HG03469 (cell line): ENCODE measurements at regions not wholly inside any gene's neighbourhood (a gene's known extent, or its start where the extent isn't known, plus 50 kb on each side); places are given as distances from the start of the nearest gene placed in this dataset.

ENCODE experiments used
- ATAC-seq: cut with Tn5 transposase; IDR thresholded peaks from one replicate; pipeline ENCODE4 v1.9.1; 2021; ENCODE audit warnings: mild to moderate bottlenecking, moderate library complexity, moderate number of reproducible peaks; ENCODE audit not compliant: unreplicated experiment

DNA sequence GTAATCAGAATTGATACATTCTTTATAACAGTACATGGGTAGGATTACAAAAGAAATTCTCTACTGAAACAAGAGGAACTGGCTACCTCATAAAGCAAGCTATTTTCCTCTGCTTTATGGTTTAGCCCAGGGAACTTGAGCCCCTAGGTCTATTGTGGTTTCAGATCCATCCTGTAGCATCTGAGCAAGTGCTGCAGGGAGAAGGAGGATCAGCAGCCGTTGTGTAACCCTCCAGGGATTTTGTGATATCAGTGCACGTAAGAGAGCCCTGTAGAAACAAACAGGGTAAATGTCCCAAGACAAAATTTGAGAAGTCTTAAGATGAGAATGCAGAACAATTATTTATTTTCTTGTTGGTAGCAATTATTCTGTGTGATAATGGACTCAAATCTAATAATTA lies 165.2 kb upstream of the DEFB112 start:
- ATAC-seq: no peak

DNA sequence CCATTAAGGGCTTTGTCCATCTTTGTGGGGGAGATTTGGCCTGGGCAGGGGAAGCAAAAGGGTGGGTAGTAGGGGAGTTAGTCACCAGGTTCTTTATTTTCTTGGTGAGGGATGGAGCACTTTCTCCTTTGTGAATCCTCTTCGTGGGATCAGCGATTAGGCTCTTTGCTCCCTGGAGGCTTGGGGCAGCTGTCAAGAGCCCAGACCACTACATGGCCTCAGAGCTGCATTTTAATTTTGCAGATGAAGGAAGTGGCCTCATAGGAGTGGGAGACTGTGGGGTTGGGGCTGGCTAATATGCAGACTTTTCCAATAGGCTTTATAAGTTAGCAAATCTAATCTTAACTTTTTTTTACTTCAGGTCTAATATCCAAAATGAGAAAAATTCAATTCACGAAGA lies 168.1 kb upstream of the DEFB112 start:
- ATAC-seq: no peak

DNA sequence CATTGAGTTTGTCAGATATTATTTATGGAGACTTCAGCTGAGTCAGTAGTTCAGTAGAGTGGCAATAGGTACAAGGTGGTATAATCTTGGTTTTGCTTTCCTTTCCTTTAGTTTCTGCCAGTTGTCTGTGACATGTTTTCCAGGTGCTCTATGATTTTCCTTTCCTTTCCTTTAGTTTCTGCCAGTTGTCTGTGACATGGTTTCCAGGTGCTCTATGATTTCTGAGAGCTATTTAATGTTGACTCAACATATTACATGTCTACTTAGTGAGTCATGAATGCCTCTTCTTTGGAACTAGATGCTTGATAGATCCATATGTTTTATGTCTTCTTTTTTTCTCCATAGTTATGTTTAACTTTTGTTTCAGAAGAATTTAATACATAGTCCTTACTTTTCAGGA lies 186.4 kb upstream of the DEFB112 start:
- ATAC-seq: no peak

DNA sequence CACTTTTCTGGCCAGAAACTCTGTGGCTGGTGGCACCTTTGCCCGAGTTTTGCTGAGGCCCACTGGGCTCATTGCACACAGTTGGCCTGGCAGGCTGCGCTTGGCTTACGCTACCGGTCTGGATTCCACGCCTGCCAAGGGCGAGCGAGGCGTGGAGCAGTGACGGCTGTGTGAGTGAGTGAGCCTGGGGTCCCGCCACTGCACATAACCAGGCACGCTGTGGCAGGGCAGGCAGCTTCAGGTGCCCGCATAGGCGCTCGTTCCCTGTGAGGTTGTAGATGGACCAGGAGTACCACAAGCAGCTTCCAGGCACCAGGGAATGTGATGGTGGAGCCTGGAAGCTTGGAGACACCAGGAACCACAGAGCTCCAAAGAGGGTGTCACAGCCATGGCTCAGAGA lies 190.1 kb upstream of the DEFB112 start:
- ATAC-seq: no peak

DNA sequence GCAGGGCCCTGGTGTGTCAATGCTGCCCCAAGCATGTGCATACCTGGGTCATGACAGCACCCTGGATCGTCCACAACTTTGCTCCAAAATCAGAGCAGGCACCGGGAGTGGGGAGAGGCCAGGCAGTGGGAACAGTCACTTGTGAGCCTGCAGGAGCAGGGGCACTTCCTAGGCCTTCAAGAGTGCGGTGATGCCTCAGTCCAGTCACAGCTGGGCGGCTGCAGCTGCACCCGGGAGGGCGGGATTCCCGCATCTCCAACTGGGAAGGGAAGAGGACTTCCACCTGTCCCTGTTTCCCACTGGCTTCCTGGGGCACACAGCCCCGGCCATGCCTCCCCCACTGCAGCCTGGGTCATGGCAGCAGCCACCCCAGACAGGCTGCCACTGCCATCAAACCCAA lies 191.3 kb upstream of the DEFB112 start:
- ATAC-seq: no peak

DNA sequence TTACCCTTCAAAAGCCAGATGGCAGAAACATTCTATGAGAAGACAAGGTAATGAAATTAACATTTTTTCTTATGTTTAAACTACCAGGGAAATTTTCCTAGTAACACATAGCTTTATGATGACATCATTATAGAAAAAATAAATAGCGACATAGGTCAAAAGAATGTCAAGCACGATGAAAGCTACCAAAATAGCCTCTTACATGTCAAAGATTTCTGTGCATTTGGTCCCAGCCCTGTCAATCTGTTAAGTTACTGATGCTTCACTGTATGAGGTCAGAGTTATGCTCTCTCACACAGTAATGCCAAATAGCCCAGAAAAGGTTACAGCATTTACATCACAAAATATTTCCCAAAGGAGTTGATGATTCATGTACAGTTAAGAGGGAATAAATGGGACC lies 199.8 kb upstream of the DEFB112 start:
- no peak for ATAC-seq

DNA sequence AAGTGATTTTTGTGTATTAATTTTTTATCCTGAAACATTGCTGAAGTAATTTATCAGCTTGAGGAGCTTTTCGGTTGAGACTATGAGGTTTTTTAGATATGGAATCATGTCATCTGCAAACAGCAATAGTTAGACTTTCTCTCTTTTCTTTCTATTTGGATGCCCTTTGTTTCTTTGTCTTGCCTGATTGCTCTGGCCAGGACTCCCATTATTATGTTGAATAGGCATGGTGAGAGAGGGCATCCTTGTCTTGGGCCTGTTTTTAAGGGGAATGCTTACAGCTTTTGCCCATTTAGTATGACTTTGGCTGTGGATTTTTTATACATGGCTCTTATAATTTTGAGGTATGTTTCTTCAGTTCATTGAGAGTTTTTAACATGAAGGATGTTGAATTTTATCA lies 207.6 kb upstream of the DEFB112 start:
- ATAC-seq: no peak

DNA sequence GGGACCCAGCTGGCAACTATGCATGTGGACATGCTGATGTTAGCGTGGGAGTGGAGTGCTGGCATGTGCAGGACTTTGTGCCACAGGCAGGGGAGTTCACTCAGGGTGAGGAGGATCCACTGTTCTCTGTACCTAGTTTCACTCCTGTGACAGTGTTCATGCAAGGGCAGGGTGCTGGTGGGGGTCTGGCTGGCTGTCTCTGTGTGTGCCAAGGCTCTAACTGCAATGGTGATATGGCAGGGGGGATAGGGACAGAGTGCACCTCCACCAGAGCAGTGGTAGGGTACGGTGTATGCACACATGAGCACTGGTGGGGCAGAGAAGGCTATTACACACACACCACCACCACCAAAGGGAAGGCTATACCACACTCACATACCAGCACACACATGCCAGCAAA lies 210.2 kb upstream of the DEFB112 start:
- no peak for ATAC-seq

DNA sequence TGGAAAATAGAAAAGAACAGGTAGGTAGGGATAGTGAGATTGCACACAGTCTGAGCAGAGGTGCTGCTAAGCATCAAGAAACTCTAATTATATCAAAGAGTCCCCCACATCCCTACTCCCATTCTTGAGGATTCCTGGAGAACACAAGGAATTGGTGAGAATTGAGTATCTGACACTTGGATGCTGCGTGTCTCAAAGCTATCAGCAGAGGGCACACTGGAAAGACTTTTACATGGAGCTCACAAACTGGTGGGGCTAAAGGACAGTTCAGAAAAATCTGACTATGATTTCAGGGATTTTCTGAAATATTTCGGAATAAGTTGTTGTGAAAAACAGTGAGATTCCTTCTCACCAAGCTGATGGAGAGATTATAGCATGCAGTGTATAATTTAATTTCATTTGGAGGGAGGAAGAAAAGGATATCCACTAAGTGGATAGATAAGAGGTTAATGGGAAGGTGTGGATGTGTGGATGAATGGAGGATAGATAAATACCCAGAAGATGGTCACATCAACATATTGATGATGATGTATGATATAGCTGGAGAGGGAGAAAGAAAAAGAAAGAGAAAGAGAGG lies 215.4 kb upstream of the DEFB112 start:
- ATAC-seq: no peak

DNA sequence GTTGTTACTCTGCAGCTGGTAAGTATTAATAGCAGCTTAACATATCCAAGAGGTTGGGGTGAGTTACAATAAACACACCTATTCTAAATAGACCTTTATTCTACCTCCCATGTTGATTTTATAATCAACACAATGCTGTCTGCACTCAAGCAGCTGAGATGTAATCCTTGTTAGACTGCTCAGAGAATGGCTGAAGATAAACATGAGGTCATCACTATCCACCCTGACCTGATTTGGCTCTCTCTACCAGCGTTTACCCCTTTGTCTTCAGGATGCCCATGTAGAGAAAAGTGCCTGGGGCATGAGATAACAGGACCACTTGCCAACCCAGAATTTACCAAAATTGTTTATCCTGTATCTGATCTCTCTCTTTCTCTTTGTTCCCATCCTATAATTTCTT lies 220.7 kb upstream of the DEFB112 start:
- ATAC-seq: no peak

DNA sequence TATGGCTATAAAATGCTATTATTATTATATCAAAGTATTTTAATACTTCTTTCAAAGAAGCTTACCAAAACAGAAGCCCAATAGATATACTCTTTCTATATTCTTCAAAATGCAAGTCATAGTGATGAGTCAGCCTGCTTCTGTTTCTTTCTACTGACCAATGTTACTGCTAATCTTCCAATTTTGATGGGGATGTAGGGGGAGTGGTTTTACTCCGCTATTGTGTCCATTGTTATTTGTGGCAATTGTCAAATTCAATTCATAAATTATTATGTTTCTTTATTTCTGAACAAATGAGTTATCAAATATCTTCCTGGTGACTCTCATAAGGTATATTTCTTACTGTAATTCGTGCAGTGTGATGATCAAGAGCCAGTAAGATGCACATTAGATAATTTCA lies 221.5 kb upstream of the DEFB112 start:
- no peak for ATAC-seq

DNA sequence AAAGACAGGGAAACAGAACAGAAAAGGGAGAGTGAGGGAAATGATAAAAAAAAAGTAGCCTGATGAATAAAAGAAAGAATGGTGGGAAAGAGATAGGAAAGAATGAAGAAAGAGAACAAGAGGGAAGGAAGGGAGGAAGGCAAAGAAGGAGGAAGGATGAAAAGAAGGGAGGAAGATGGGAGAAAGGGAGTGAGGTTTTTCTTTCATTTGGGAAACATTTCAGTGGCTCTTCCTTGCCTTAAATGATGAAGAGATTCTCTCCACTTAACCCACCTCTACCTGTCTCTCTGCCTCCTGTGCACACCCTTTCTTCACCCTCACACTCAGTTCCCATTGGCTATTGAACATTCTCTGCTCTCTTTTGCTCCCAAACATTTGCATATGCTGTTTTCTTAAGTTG lies 222.1 kb upstream of the DEFB112 start:
- ATAC-seq: no peak

DNA sequence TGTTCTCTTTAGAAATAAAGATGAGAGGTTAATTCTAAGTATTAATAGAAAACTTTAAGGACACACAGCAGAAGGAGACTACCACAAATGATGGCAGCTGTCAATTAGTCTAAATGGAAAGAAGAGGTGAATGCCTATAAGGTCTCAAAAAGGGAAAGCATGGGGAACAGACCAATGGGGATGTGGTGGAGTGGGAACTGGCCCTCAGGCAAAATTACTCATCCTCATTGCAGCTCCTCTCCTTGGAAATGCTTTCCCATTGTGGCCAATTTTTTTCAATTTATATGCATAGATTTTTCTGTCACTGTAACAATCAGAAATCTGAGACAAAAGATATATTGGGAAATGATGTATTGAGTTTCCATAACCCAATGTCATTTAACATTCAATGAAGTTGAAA lies 222.9 kb upstream of the DEFB112 start:
- no peak for ATAC-seq

DNA sequence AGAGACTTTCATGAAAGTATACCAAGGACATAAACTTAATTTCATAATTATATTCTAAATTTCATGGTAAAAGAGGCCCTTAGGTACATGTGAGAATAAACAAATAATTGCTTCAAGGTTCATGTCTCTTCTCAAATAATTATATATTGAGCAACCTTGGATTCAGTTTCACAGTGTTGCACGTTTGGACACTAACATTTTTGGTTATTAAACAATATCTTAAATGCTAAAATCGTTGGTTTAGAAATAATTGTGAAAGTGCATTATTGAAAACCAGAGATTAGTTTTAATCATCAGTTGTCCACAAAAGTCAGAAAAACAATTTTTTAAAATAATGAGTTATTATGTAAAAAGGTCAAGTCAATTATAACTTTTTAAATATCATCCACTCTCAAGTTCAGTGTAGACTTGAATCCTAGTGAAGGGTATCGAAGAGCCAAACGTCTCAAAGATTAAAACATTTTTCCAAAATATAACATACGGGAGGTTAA lies 227.1 kb upstream of the DEFB112 start:
- ATAC-seq: no peak

DNA sequence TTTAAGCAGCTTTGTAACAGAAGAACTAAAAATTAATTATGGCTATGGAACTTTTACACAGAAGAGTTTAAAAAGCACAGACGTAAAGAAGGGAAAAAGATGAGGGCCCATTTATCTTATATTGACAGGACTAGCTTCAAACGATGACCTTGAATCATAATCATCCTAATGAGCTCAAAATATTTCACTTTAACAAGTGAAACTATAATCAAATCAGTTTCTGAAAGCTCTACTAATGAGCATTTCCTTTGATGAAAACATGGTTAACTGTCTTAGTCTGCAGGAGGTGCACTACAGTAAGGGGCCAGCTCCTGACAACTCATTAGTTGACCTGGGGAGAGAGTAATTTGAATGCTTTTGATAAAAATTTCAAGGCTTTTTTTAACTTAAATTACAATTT lies 228.0 kb upstream of the DEFB112 start:
- ATAC-seq: no peak

DNA sequence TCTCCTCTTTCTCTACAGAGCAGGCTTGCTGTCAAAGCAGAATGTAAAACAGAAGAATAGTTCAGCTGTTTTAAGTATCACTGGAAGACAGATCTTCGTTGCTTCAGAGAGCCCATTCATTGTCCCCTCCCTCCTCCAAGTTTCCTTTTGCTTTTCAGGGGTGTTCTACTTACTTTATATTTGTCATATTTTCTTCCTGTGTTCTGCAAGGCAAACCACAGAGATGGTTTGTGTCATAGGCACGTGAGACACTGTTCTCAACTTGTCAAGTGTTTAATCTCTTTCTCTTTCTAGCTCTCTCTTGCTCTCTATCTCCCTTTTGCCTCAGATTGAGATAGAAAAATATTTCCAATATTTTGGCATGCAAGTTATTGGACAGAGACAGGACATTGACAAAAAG lies 228.9 kb upstream of the DEFB112 start:
- ATAC-seq: no peak

DNA sequence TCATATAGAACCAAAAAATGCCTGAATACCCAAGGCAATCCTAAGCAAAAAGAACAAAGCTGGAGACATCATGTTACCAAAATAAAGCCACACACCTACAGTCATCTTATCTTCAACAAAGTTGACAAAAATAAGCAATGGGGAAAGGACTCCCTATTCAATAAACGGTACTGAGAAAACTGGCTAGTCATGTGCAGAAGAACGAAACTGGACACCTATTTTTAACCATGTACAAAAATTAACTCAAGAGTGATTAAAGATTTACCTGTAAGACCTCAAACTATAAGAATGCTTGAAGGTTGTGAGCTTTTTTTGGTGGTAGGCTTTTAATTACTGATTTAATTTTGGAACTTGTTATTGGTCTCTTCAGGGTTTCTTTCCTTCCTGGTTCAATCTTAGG lies 236.0 kb upstream of the DEFB112 start:
- ATAC-seq: no peak

DNA sequence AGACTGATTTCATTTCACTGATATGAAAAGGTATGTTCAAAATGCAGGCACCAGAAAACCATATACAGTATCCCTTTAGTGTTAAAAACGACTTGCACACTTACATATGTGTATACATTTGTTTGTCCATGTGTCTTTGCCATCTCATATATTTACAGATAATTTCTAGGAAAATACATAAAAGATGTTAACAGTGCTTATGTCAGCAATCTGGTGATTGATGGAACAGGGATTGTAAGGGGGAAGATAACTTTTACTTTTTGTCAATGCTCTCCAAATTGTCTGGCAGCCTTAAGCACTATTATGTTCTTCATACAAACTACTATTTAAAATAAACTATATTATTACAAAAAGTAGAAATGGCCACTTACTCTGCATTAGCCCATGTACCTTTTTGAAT lies 238.5 kb upstream of the DEFB112 start:
- ATAC-seq: no peak

DNA sequence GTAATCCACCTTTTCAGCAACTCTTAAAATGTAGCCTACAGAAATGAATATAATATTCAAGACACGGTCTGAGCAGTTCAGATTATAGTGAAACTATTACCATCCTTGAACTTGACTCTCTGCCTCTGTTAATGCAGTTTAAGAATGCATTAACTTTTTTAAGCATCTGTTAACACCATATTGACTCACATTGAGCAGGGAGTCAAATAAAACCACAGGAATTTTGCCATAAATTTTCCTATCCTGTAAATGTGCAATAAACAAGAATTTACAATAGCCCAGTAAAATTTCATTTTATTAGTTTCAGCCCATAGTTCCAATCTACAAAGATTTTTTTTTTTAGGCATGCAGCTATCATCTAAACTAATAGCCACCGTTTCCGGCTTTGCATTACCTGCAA lies 239.2 kb upstream of the DEFB112 start:
- no peak for ATAC-seq

DNA sequence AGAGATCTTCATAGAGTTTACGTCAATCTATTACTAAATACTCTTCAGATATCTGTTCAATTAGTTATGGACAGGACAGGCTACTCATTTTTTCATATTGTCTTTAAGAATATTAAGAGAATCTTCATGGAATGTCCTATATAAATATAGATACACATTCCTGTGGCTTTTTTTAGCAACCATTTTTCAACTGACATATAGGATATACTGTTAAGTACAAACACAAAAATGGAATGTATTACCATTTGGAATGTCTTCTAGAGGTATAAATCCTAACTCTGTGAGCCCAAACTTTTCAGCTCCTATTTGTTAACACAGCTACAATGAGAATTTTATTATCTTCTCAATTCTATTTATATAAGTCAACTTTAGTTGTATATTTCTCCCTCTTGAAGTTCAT lies 239.6 kb upstream of the DEFB112 start:
- no peak for ATAC-seq

DNA sequence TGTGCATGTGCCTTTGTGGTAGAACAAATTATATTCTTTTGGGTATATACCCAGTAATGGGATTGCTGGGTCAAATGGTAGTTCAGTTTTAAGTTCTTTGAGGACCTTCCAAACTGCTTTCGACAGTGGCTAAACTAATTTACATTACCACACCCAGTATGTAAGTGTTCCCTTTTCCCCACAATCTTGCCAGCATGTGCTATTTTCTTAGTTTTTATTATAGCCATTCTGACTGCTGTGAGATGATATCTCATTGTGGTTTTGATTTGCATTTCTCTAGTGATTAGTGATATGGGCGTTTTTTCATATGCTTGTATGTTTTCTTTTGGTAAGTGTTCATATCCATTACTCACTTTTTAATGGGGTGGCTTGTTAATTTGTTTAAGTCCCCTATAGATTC lies 251.6 kb upstream of the DEFB112 start:
- ATAC-seq: no peak

DNA sequence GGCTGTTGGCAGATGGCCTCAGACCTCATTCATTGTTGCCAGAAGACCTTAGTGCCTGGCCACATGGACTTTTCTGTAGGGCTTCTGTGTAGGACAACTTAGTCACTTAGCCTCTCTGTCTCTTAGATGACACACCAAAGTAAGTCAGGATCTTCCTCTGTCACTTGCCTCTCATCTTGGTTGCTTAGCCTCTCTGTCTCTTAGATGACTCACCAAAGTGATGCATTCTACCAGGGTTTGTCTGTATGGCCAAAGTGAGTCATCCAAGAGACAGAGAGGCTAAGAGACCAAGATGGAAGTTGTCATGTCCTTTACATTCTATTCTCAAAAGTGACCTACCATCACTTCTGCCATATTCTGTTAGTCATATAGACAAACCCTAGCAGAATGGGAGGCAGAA lies 255.9 kb upstream of the DEFB112 start:
- no peak for ATAC-seq

DNA sequence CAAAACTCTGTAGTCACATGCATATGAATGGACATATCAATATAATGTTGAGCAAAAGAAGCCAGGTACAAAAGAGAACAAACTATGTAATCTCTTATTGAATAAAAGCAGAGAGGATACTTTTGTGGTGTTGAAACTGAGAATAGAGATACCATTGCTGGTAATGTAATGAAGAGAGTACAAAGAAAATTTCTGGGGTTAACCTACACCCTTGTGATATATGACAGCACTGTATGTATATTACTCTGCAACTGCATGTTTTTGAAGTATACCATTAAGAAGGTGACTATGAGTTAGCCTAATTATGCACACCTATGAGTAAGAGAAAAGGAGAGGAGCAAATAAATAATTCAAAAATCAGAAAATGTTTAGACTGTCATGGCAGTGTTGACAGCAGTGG lies 268.8 kb upstream of the DEFB112 start:
- ATAC-seq: no peak

DNA sequence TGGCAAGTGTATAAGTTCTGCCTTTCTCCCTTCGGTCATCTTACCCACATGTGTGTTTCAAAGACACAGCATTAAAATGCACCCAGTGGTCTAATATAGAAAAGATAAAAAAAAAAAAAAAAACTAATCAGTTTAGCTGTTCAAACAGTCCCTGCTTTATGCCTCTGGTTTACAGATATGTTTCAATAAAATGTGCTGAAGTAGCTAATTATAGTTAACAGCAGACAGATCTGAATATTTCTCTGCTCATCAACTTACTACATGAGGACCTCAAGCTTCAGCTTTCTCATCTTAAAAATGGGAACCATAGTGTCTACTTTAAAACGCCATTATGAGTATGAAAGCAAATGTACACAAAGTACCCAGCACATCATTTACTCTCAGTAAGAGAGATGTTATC lies 280.6 kb upstream of the DEFB112 start:
- no peak for ATAC-seq
